ENCODE measurements at regions not wholly inside any gene's neighbourhood (a gene's known extent, or its start where the extent isn't known, plus 50 kb on each side); places are given as distances from the start of the nearest gene placed in this dataset.
"Not testable (repeated sequence)": the region's sequence is repeated elsewhere in the genome, so short reads cannot be mapped to it uniquely, and the experiment has no call there.

- H4K8ac ChIP-seq (ENCODE audit: low read depth in 2 of 2, low read length in 2 of 2); H2AFZ ChIP-seq (replicated peaks; ENCODE audit: low read length, poor library complexity); H3K14ac ChIP-seq (replicated peaks; ENCODE audit: low read depth, low read length); H2AK5ac ChIP-seq (ENCODE audit: low read depth, low read length); in situ Hi-C loops (cut with MboI; ENCODE audit: low sequenced_read_pairs); H3K4me1 ChIP-seq (ENCODE audit: control insufficient read depth, insufficient read depth, low read length); H3K56ac ChIP-seq (ENCODE audit: extremely low read depth, insufficient read depth, low read length); POLR2A ChIA-PET (ENCODE audit: unreplicated experiment); DNase-seq; H3K4ac ChIP-seq (ENCODE audit: low read depth, low read length); H2BK15ac ChIP-seq (ENCODE audit: low read depth, low read length); H3K9me3 ChIP-seq (ENCODE audit: control insufficient read depth, insufficient read depth, low read length); H4K91ac ChIP-seq (ENCODE audit: insufficient read depth, low read depth, low read length); H2BK5ac ChIP-seq (ENCODE audit: low read depth, low read length, poor library complexity, severe bottlenecking); H3K23ac ChIP-seq (ENCODE audit: low read depth, low read length); H3K27me3 ChIP-seq (ENCODE audit: control insufficient read depth, insufficient read depth, low read length); H3K27ac ChIP-seq (ENCODE audit: insufficient read depth, low read length); H3K9me1 ChIP-seq (ENCODE audit: insufficient read depth, low read length); H3K9ac ChIP-seq (ENCODE audit: low read depth, low read length); H3K4me3 ChIP-seq (ENCODE audit: insufficient read depth, low read depth, low read length); H3K36me3 ChIP-seq (ENCODE audit: control insufficient read depth, insufficient read depth, low read length); H2AK9ac ChIP-seq (replicated peaks; ENCODE audit: low read depth, low read length, poor library complexity); H3K4me2 ChIP-seq (ENCODE audit: low read depth, low read length); H3K18ac ChIP-seq (ENCODE audit: low read depth, low read length); dilution Hi-C loops (cut with HindIII; ENCODE audit: low sequenced_read_pairs, unreplicated experiment); H4K5ac ChIP-seq (ENCODE audit: low read depth, low read length); H2BK120ac ChIP-seq (ENCODE audit: low read depth, low read length); BruUV-seq (replicated peaks); ATAC-seq (ENCODE audit: low read depth); intact Hi-C loops (cut with micrococcal nuclease); H2BK20ac ChIP-seq (ENCODE audit: low read depth, low read length); H3K79me1 ChIP-seq (ENCODE audit: low read depth in 1 of 2, low read length in 2 of 2); H4K20me1 ChIP-seq (ENCODE audit: insufficient read depth, low read length): not testable (repeated sequence)
- CTCF ChIA-PET = interaction anchor here (0.6 kb wide), 1 partner anchor 200 kb away, joined by 3 read pairs; no protein-coding TSS in a partner anchor
- WGBS, 2 experiments (ENCODE audit: extremely low coverage in 2 of 2, insufficient read length in 1 of 2) = no CpG with 5 or more reads among the region's 5 CpGs
These were observed 933.6 kb upstream of the FOXG1 start for GRCh38 chr14:27833001-27833400.

Measured in IMR-90 (cell line).